BE2C (cell line): ENCODE measurements at regions not wholly inside any gene's neighbourhood (a gene's known extent, or its start where the extent isn't known, plus 50 kb on each side); places are given as distances from the start of the nearest gene placed in this dataset.
"Not testable (repeated sequence)": the region's sequence is repeated elsewhere in the genome, so short reads cannot be mapped to it uniquely, and the experiment has no call there.

Experiments used
- DNase-seq: peaks from one replicate; pipeline ENCODE4 v3.0.0-alpha.2; 2020
- H3K27me3 ChIP-seq: fragments of 250-450 bp; sonication (Bioruptor Pico); 2 replicates; pipeline ENCODE4 v1.5.1; 2020; ENCODE audit warnings: mild to moderate bottlenecking
- H3K36me3 ChIP-seq: fragments of 250-450 bp; sonication (Bioruptor Pico); 2 replicates; pipeline ENCODE4 v1.5.1; 2020; ENCODE audit warnings: mild to moderate bottlenecking
- H3K4me1 ChIP-seq: fragments of 250-450 bp; sonication (Bioruptor Pico); 2 replicates; pipeline ENCODE4 v1.5.1; 2020
- H3K4me3 ChIP-seq: 2 replicates; pipeline ENCODE4 v1.5.1; 2011; ENCODE audit warnings: low read depth, low read length
- H3K9me3 ChIP-seq: fragments of 250-450 bp; sonication (Bioruptor Pico); 2 replicates; pipeline ENCODE4 v1.5.1; 2020
- TF ChIP-seq, protein P1 (sequence below): IDR thresholded peaks from 2 replicates; pipeline ENCODE4 v1.5.1; 2012; ENCODE audit warnings: mild to moderate bottlenecking, low read depth, low read length

DNA sequence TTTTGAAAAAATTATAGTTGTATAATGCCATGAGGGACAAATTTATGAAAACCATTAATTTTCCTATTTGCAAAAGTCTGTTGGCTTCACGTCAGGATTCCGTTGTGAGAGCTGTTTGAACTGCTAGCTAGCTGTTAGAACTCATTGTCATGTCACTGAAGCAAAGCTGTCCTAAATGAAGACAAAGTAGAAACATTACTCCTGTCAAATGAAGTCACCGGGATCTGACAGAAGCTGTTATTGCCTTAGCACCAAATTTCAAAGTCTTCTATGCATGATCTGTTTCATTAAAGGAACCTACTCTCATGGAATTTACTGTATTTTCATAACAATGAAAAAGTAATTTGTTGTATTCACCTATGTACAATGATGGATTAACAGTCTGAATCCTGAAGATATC is 479.8 kb downstream of the PLOD2 start:
- no peaks in the 10 kb centered on the region for H3K4me1 ChIP-seq
- no peak overlapping the region for H3K4me3 ChIP-seq
- DNase-seq, result no peak
- TF ChIP-seq, protein P1, sequence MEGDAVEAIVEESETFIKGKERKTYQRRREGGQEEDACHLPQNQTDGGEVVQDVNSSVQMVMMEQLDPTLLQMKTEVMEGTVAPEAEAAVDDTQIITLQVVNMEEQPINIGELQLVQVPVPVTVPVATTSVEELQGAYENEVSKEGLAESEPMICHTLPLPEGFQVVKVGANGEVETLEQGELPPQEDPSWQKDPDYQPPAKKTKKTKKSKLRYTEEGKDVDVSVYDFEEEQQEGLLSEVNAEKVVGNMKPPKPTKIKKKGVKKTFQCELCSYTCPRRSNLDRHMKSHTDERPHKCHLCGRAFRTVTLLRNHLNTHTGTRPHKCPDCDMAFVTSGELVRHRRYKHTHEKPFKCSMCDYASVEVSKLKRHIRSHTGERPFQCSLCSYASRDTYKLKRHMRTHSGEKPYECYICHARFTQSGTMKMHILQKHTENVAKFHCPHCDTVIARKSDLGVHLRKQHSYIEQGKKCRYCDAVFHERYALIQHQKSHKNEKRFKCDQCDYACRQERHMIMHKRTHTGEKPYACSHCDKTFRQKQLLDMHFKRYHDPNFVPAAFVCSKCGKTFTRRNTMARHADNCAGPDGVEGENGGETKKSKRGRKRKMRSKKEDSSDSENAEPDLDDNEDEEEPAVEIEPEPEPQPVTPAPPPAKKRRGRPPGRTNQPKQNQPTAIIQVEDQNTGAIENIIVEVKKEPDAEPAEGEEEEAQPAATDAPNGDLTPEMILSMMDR, result no peak
- H3K27me3 ChIP-seq, result no peaks in the 10 kb centered on the region
- no peaks in the 10 kb centered on the region for H3K36me3 ChIP-seq
- H3K9me3 ChIP-seq, result no peaks in the 10 kb centered on the region

DNA sequence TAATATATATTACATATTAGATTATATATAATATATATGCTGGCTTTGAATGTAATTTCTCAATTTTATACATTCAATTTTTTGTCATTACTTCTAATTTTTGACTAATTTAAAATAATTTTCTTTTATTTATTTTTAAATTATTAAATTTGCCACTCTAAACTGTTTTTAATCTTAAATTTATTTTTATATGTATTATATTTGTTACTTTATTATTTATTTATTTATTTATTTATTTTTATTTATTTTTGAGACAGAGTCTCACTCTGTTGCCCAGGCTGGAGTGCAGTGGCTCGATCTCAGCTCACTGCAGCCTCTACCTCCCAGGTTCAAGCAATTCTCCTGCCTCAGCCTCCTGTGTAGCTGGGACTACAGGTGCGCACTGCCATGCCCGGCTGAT is 473.0 kb downstream of the PLOD2 start:
- not testable (repeated sequence) for DNase-seq, H3K4me3 ChIP-seq, H3K36me3 ChIP-seq, H3K27me3 ChIP-seq, H3K4me1 ChIP-seq, H3K9me3 ChIP-seq

DNA sequence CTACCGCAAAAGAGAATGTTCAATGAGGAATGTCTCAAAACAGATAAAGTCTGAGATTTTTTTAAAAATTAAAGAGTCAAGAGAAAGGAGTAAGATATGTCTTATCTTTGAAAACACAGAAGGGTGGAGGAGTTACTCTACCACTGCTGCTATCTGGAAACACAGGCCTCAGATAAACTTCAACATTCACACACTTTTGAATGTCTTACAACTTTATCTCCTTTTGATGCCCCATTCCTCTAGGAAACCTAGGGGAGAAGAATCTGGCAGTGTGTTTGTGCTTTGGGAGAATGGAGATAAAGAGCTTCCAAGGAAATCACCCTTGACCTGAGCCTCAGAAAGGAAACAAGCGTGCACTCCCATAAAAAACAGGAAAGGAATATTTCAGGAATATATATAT is 468.2 kb downstream of the PLOD2 start:
- DNase-seq, result no peak
- TF ChIP-seq, protein P1, result no peak
- Histone ChIP-seq H3K36me3 (no peaks in the 10 kb centered on the region), H3K9me3 (no peaks in the 10 kb centered on the region), H3K27me3 (no peaks in the 10 kb centered on the region), H3K4me1 (no peaks in the 10 kb centered on the region), H3K4me3 (no peak overlapping the region)

DNA sequence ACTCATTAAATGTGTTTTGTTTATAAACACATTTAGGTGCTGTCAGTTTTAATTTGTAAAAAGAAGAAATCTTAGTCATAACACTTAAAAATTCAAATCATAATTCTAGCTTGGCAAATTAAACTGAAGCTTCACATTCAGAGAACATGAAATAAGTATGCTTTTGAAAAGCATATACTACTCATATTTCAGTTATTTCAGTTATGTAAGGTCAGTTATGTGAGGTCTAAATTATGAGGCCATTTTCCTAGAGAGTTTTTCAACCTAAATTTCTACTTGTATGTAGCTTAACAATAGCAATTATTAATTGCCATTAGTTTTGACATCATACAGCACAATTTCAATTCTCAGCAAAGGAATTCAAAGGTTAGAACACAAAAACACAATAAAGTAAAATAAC is 465.0 kb downstream of the PLOD2 start:
- no peaks in the 10 kb centered on the region for H3K27me3 ChIP-seq
- no peaks in the 10 kb centered on the region for H3K36me3 ChIP-seq
- H3K4me1 ChIP-seq, result no peaks in the 10 kb centered on the region
- H3K9me3 ChIP-seq, result no peaks in the 10 kb centered on the region
- H3K4me3 ChIP-seq, result no peak overlapping the region
- TF ChIP-seq, protein P1, result no peak
- DNase-seq, result no peak

DNA sequence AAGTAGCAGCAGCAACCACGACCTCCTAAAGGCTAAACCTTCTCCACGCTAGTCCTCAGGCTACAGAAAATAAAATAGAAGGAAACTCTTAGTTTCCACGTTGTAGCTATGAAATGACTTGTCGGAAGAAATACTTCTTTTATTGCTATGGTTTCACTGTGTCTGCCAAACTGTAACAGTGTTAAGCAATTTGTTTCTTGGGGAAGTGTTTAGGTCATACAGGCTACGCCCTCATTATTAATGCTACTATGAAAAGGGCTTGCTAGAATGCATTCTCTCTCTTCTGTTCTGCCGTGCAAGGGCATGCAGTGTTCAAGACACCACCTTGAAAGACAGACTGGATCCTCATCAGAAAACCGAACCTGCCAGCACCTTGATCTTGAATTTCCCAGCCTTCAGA is 462.7 kb downstream of the PLOD2 start:
- no peak for DNase-seq
- Histone ChIP-seq H3K4me1 (no peaks in the 10 kb centered on the region), H3K9me3 (no peaks in the 10 kb centered on the region), H3K27me3 (no peaks in the 10 kb centered on the region), H3K36me3 (no peaks in the 10 kb centered on the region), H3K4me3 (no peak overlapping the region)
- TF ChIP-seq, protein P1, result no peak

DNA sequence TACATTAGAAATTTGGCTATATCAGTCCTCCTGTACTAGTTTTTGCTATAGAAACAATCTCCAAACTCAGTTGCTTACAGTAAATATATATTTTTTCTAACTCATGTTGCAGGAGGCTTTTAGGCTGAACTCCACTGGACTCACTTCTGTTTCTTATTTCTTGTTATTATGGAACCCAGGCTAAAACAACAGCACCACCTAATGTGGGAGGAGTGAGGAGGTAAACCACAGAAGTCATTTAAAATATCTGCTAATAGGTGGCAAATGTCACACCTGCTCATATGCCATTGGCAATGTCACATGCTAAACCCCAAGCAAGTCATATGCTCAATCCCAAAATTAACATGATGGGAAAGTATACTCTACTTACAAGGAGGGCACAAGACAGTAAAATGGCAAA is 462.2 kb downstream of the PLOD2 start:
- no peaks in the 10 kb centered on the region for H3K4me1 ChIP-seq
- no peaks in the 10 kb centered on the region for H3K9me3 ChIP-seq
- no peaks in the 10 kb centered on the region for H3K27me3 ChIP-seq
- DNase-seq, result no peak
- H3K4me3 ChIP-seq, result no peak overlapping the region
- no peaks in the 10 kb centered on the region for H3K36me3 ChIP-seq
- TF ChIP-seq, protein P1, result no peak

DNA sequence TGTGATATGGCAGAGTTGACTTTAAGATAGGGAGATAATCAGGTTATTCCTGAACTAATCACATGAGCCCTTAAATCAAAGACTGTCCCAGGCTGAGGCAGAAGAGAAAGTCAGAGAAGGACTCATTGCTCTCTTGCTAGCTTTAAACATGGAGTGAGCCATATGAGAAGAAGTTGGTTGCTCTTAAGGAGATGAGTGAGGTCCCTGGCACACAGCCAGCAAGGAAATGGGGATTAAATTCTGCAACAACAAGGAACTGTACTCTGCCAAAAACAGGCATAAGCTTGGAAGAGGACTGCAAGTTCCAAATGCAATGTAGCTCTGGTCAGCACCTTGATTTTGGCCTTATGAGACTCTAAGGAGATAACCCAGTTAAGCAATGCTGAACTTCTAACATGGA is 457.0 kb downstream of the PLOD2 start:
- DNase-seq, result no peak
- Histone ChIP-seq H3K4me3 (no peak overlapping the region), H3K27me3 (no peaks in the 10 kb centered on the region), H3K4me1 (no peaks in the 10 kb centered on the region), H3K36me3 (no peaks in the 10 kb centered on the region), H3K9me3 (no peaks in the 10 kb centered on the region)
- TF ChIP-seq, protein P1, result no peak

DNA sequence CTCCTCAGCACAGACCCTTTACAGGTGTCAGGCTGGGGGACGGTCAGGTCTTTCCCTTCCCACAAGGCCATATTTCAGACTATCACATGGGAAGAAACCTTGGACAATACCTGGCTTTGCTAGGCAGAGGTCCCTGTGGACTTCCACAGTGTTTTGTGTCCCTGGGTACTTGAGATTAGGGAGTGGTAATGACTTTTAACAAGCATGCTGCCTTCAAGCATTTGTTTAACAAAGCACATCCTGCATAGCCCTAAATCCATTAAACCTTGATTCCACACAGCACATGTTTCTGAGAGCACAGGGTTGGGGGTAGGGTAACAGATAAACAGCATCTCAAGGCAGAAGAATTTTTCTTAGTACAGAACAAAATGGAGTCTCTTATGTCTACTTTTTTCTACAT is 451.2 kb downstream of the PLOD2 start:
- H3K9me3 ChIP-seq, H3K27me3 ChIP-seq, H3K4me1 ChIP-seq, H3K36me3 ChIP-seq, H3K4me3 ChIP-seq, DNase-seq: not testable (repeated sequence)
